HepG2 (cell line): ENCODE measurements at regions not wholly inside any gene's neighbourhood (a gene's known extent, or its start where the extent isn't known, plus 50 kb on each side); places are given as distances from the start of the nearest gene placed in this dataset.

Experiments
- ATAC-seq: fragments of 200-7000 bp; cut with Tn5 transposase; 3 replicates; pipeline ENCODE4 v1.9.1; 2020; ENCODE audit warnings: mild to moderate bottlenecking, moderate library complexity
- BruUV-seq: library from RNA; stranded (reverse); fragments of 400-500 nt; replicated peaks from 2 replicates; lab custom pipeline; 2021; lab: Mats Ljungman, UMichigan
- CTCF ChIA-PET: fragments of 300-600 bp; formaldehyde crosslinking; extraction: SDS; loops from one replicate; lab custom pipeline; 2021; ENCODE audit warnings: low total read pairs, inconsistent platforms, low intra/inter-chr PET ratio; lab: Yijun Ruan, JAX
- POLR2A ChIA-PET: fragments of 350-600 bp; sonication (Branson Sonifier 250); formaldehyde crosslinking; loops from one replicate; lab custom pipeline; 2020; ENCODE audit warnings: antibody characterized with exemption, inconsistent platforms; lab: Yijun Ruan, JAX
- DNase-seq: peaks from one replicate; pipeline ENCODE4 v3.0.0-alpha.2; 2015; ENCODE audit warnings: low spot score
- FAIRE-seq: peaks from 3 replicates; lab custom pipeline; 2011; peaks lifted over from hg19 to GRCh38; lab: Jason Lieb, UNC
- H2AFZ ChIP-seq: one replicate; pipeline ENCODE4 v1.6.1; 2011; ENCODE audit warnings: low read length, inconsistent platforms
- H3K27ac ChIP-seq: fragments of 300-600 bp; 3 replicates; pipeline ENCODE4 v1.8.0; 2011; ENCODE audit warnings: mixed run types, mild to moderate bottlenecking, mixed read lengths, low read length, inconsistent platforms; ENCODE audit not compliant: insufficient read depth; ENCODE audit errors: extremely low read length
- H3K27me3 ChIP-seq, 2 experiments: fragments of 200-600 bp in 1 of 2; 2 replicates in 1 of 2; 3 replicates in 1 of 2; pipeline versions ENCODE4 v1.6.0 to v1.8.0; 2011; ENCODE audit warnings: low read length in 2 of 2, mild to moderate bottlenecking in 2 of 2, moderate library complexity in 2 of 2, inconsistent platforms in 1 of 2; ENCODE audit not compliant: insufficient read depth in 2 of 2, control insufficient read depth in 1 of 2
- H3K36me3 ChIP-seq, 2 experiments: fragments of 200-600 bp in 1 of 2; replicated peaks in 1 of 2; 2 replicates in 1 of 2; 3 replicates in 1 of 2; pipeline versions ENCODE4 v1.5.1 to v1.8.0; 2011; ENCODE audit warnings: low read length in 2 of 2, inconsistent platforms in 1 of 2; ENCODE audit not compliant: insufficient read depth in 2 of 2, control insufficient read depth in 1 of 2
- H3K4me1 ChIP-seq: 2 replicates; pipeline ENCODE4 v1.5.1; 2012; ENCODE audit warnings: low read length, inconsistent platforms; ENCODE audit not compliant: insufficient read depth
- H3K4me2 ChIP-seq: 2 replicates; pipeline ENCODE4 v1.6.0; 2011; ENCODE audit warnings: low read depth, low read length, inconsistent platforms
- H3K4me3 ChIP-seq, 3 experiments: fragments of 200-600 bp in 1 of 3; sonication (generic), shearing (Covaris generic) in 1 of 3; replicated peaks in 1 of 3; 2 replicates each; pipeline ENCODE4 v1.5.1; 2011 to 2016; ENCODE audit warnings: low read length in 3 of 3, inconsistent platforms in 2 of 3, low read depth in 2 of 3, mild to moderate bottlenecking in 2 of 3, control low read depth in 1 of 3, mixed read lengths in 1 of 3; ENCODE audit not compliant: insufficient read depth in 1 of 3
- H3K79me2 ChIP-seq: one replicate; pipeline ENCODE4 v1.6.1; 2011; ENCODE audit warnings: low read length, inconsistent platforms; ENCODE audit not compliant: insufficient read depth
- H3K9ac ChIP-seq: 2 replicates; pipeline ENCODE4 v1.6.0; 2011; ENCODE audit warnings: mild to moderate bottlenecking, low read depth, low read length, inconsistent platforms; ENCODE audit not compliant: insufficient read depth
- H3K9me3 ChIP-seq: 2 replicates; pipeline ENCODE4 v1.5.1; 2012; ENCODE audit warnings: mild to moderate bottlenecking, low read length
- H4K20me1 ChIP-seq: 2 replicates; pipeline ENCODE4 v1.6.0; 2011; ENCODE audit warnings: inconsistent platforms, mild to moderate bottlenecking, low read length, moderate library complexity; ENCODE audit not compliant: insufficient read depth
- AKAP8 ChIP-seq: sonication (generic); formaldehyde crosslinking; IDR thresholded peaks from 2 replicates; pipeline ENCODE4 v1.5.1; 2020; ENCODE audit warnings: mild to moderate bottlenecking, missing genetic modification reagents
- CCAR2 ChIP-seq: fragments of 200-400 bp; formaldehyde crosslinking; optimal IDR thresholded peaks from 2 replicates; pipeline ENCODE3; 2018; ENCODE audit warnings: low read depth, mild to moderate bottlenecking, low read length, moderate library complexity
- CENPT ChIP-seq: sonication (generic); formaldehyde crosslinking; IDR thresholded peaks from 2 replicates; pipeline ENCODE4 v1.8.0; 2022; ENCODE audit warnings: low read depth, mild to moderate bottlenecking, moderate library complexity, missing genetic modification reagents
- FLYWCH1 ChIP-seq: sonication (generic); formaldehyde crosslinking; IDR thresholded peaks from 2 replicates; pipeline ENCODE4 v1.8.1; 2023; ENCODE audit warnings: mild to moderate bottlenecking, missing genetic modification reagents
- IKZF1 ChIP-seq: fragments of 450-650 bp; IDR thresholded peaks from 2 replicates; pipeline ENCODE4 v1.7.1; 2016
- MTF2 ChIP-seq: sonication (generic); formaldehyde crosslinking; IDR thresholded peaks from 2 replicates; pipeline ENCODE4 v1.5.0; 2020; ENCODE audit warnings: missing genetic modification reagents, borderline replicate concordance
- SIX1 ChIP-seq: sonication (generic); formaldehyde crosslinking; IDR thresholded peaks from 2 replicates; pipeline ENCODE4 v1.4.0; 2020; ENCODE audit warnings: missing genetic modification reagents, borderline replicate concordance
- TBX3 ChIP-seq: fragments of 450-650 bp; IDR thresholded peaks from 2 replicates; pipeline ENCODE4 v1.6.1; 2017; ENCODE audit warnings: antibody characterized with exemption, mild to moderate bottlenecking, inconsistent platforms, borderline replicate concordance
- TEAD2 ChIP-seq: sonication (generic); formaldehyde crosslinking; IDR thresholded peaks from 2 replicates; pipeline ENCODE4 v1.9.0; 2021; ENCODE audit warnings: missing genetic modification reagents
- XRCC5 ChIP-seq: fragments of 200-400 bp; formaldehyde crosslinking; optimal IDR thresholded peaks from 2 replicates; pipeline ENCODE3; 2017; ENCODE audit warnings: mild to moderate bottlenecking, low read length
- ZBTB42 ChIP-seq: sonication (generic); formaldehyde crosslinking; IDR thresholded peaks from 2 replicates; pipeline ENCODE4 v1.5.0; 2020; ENCODE audit warnings: mild to moderate bottlenecking, missing genetic modification reagents
- ZNF17 ChIP-seq: sonication (generic); formaldehyde crosslinking; IDR thresholded peaks from 2 replicates; pipeline ENCODE4 v1.5.0; 2020; ENCODE audit warnings: mild to moderate bottlenecking, missing genetic modification reagents
- ZNF296 ChIP-seq: sonication (generic); formaldehyde crosslinking; conservative IDR thresholded peaks from 2 replicates; pipeline ENCODE4 v1.5.0; 2020; ENCODE audit warnings: mild to moderate bottlenecking, missing genetic modification reagents
- ZNF430 ChIP-seq: sonication (generic); formaldehyde crosslinking; IDR thresholded peaks from 2 replicates; pipeline ENCODE4 v1.9.0; 2021; ENCODE audit warnings: mild to moderate bottlenecking, missing genetic modification reagents
- ZNF782 ChIP-seq: sonication (generic); formaldehyde crosslinking; IDR thresholded peaks from 2 replicates; pipeline ENCODE4 v1.4.0; 2020; ENCODE audit warnings: missing genetic modification reagents, mild to moderate bottlenecking, borderline replicate concordance
- ZNF839 ChIP-seq: sonication (generic); formaldehyde crosslinking; IDR thresholded peaks from 2 replicates; pipeline ENCODE4 v1.4.0; 2020; ENCODE audit warnings: missing genetic modification reagents, mild to moderate bottlenecking, borderline replicate concordance
- in situ Hi-C: cut with HindIII; loops from 2 replicates; pipeline ENCODE4 v1.10.0; 2017; ENCODE audit warnings: low pct_unique_long_range_greater_than_20kb; ENCODE audit not compliant: extremely low pct_ligation_motif_present
- intact Hi-C: fragments of 100-400 bp; cut with micrococcal nuclease; formaldehyde crosslinking; loops from one replicate; pipeline ENCODE4 v1.10.0; 2022; ENCODE audit not compliant: unreplicated experiment
- TF ChIP-seq, protein P1 (sequence below): sonication (generic); formaldehyde crosslinking; IDR thresholded peaks from 2 replicates; pipeline ENCODE4 v1.4.0; 2020; ENCODE audit warnings: missing genetic modification reagents, mild to moderate bottlenecking, borderline replicate concordance
- TF ChIP-seq, protein P2 (sequence below): sonication (generic); formaldehyde crosslinking; conservative IDR thresholded peaks from 2 replicates; pipeline ENCODE4 v1.8.0; 2022; ENCODE audit warnings: low read depth, missing genetic modification reagents
- TF ChIP-seq, protein P3 (sequence below): fragments of 450-650 bp; IDR thresholded peaks from 2 replicates; pipeline ENCODE4 v1.6.1; 2017

DNA sequence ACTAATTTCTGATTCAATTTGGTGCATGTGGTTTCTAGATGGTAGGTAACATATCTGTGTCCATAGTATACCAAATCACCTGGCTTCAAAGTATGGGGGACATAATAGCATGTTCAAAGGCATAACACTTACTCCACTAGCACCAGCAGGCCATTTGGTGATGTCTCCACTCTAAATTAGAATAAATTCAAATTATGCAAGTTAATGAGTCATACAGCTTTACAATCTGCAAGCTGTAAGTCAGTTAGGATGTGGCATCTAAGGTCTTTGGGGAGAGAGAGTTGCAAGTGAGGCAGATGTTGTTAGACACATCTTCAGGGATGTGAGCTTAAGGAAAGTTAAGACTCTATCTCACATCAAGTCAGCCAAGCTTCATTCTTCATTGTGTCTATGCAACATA lies 506.4 kb upstream of the GRM3 start:
- no peak overlapping the region for H3K4me3 ChIP-seq
- in situ Hi-C loops = no loop called here
- no peak overlapping the region for H2AFZ ChIP-seq
- BruUV-seq = no TSS peak
- no peaks in the 10 kb centered on the region for H3K4me1 ChIP-seq
- H3K27ac ChIP-seq = no peak overlapping the region
- no peak overlapping the region for H3K9ac ChIP-seq
- no peak for DNase-seq
- no peaks in the 10 kb centered on the region for H4K20me1 ChIP-seq
- CTCF ChIA-PET = no interaction called here
- intact Hi-C loops = no loop called here
- ATAC-seq = no peak
- no peaks in the 10 kb centered on the region for H3K36me3 ChIP-seq
- no peaks in the 10 kb centered on the region for H3K9me3 ChIP-seq
- no peaks in the 10 kb centered on the region for H3K79me2 ChIP-seq
- TF ChIP-seq ZNF782 = no peak
- no peak for TF ChIP-seq IKZF1
- no peak for TF ChIP-seq ZNF839 (CRISPR knock-in tag)
- no peak for TF ChIP-seq FLYWCH1 (CRISPR knock-in tag)
- no peak for TF ChIP-seq TEAD2 (CRISPR knock-in tag)
- no peak for TF ChIP-seq ZBTB42 (CRISPR knock-in tag)
- TF ChIP-seq CCAR2 = no peak
- TF ChIP-seq ZNF17 (CRISPR knock-in tag) = no peak
- TF ChIP-seq, protein P1, sequence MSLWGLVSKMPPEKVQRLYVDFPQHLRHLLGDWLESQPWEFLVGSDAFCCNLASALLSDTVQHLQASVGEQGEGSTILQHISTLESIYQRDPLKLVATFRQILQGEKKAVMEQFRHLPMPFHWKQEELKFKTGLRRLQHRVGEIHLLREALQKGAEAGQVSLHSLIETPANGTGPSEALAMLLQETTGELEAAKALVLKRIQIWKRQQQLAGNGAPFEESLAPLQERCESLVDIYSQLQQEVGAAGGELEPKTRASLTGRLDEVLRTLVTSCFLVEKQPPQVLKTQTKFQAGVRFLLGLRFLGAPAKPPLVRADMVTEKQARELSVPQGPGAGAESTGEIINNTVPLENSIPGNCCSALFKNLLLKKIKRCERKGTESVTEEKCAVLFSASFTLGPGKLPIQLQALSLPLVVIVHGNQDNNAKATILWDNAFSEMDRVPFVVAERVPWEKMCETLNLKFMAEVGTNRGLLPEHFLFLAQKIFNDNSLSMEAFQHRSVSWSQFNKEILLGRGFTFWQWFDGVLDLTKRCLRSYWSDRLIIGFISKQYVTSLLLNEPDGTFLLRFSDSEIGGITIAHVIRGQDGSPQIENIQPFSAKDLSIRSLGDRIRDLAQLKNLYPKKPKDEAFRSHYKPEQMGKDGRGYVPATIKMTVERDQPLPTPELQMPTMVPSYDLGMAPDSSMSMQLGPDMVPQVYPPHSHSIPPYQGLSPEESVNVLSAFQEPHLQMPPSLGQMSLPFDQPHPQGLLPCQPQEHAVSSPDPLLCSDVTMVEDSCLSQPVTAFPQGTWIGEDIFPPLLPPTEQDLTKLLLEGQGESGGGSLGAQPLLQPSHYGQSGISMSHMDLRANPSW = no peak
- no peak for TF ChIP-seq ZNF430
- TF ChIP-seq XRCC5 = no peak
- no peak for TF ChIP-seq AKAP8 (CRISPR knock-in tag)
- TF ChIP-seq TBX3 = no peak
- TF ChIP-seq CENPT = no peak
- TF ChIP-seq ZNF296 (CRISPR knock-in tag) = no peak
- TF ChIP-seq SIX1 (CRISPR knock-in tag) = no peak
- TF ChIP-seq, protein P2, sequence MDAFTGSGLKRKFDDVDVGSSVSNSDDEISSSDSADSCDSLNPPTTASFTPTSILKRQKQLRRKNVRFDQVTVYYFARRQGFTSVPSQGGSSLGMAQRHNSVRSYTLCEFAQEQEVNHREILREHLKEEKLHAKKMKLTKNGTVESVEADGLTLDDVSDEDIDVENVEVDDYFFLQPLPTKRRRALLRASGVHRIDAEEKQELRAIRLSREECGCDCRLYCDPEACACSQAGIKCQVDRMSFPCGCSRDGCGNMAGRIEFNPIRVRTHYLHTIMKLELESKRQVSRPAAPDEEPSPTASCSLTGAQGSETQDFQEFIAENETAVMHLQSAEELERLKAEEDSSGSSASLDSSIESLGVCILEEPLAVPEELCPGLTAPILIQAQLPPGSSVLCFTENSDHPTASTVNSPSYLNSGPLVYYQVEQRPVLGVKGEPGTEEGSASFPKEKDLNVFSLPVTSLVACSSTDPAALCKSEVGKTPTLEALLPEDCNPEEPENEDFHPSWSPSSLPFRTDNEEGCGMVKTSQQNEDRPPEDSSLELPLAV (CRISPR knock-in tag) = no peak
- TF ChIP-seq, protein P3, sequence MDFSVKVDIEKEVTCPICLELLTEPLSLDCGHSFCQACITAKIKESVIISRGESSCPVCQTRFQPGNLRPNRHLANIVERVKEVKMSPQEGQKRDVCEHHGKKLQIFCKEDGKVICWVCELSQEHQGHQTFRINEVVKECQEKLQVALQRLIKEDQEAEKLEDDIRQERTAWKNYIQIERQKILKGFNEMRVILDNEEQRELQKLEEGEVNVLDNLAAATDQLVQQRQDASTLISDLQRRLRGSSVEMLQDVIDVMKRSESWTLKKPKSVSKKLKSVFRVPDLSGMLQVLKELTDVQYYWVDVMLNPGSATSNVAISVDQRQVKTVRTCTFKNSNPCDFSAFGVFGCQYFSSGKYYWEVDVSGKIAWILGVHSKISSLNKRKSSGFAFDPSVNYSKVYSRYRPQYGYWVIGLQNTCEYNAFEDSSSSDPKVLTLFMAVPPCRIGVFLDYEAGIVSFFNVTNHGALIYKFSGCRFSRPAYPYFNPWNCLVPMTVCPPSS = no peak
- no peak for TF ChIP-seq MTF2 (CRISPR knock-in tag)
- H3K27me3 ChIP-seq = no peaks in the 10 kb centered on the region
- POLR2A ChIA-PET = no interaction called here
- FAIRE-seq = no peak
- H3K4me2 ChIP-seq = no peak overlapping the region
